ENCODE measurements at regions not wholly inside any gene's neighbourhood (a gene's known extent, or its start where the extent isn't known, plus 50 kb on each side); places are given as distances from the start of the nearest gene placed in this dataset.

GRCh38 chr2:41972179-41972578 is 75.6 kb upstream of the PKDCC start:
- DNase-seq (ENCODE audit: low read depth in 3 of 3): no peak

GRCh38 chr2:41972819-41973218 is 75.0 kb upstream of the PKDCC start:
- DNase-seq (ENCODE audit: low read depth in 3 of 3): no peak

- no peak for DNase-seq (ENCODE audit: low read depth in 3 of 3)
Measured at GRCh38 chr2:41973871-41974270, 74.0 kb upstream of the PKDCC start.

GRCh38 chr2:41981417-41981816 is 66.4 kb upstream of the PKDCC start:
- DNase-seq (ENCODE audit: low read depth in 3 of 3): no peak

GRCh38 chr2:41985573-41986095 is 62.2 kb upstream of the PKDCC start:
- no peak for DNase-seq (ENCODE audit: low read depth in 3 of 3)

GRCh38 chr2:41989501-41990180 is 58.2 kb upstream of the PKDCC start:
- no peak for DNase-seq (ENCODE audit: low read depth in 3 of 3)

- no peak for DNase-seq (ENCODE audit: low read depth in 3 of 3)
Measured at GRCh38 chr2:41990245-41990644, 57.6 kb upstream of the PKDCC start.

GRCh38 chr2:41990688-41991087 is 57.1 kb upstream of the PKDCC start:
- DNase-seq (ENCODE audit: low read depth in 3 of 3): no peak

- no peak for DNase-seq (ENCODE audit: low read depth in 3 of 3)
Measured at GRCh38 chr2:41992056-41992642, 55.7 kb upstream of the PKDCC start.

GRCh38 chr2:41992671-41993434 is 55.0 kb upstream of the PKDCC start:
- DNase-seq (ENCODE audit: low read depth in 3 of 3): no peak

GRCh38 chr2:41993435-41993925 is 54.3 kb upstream of the PKDCC start:
- no peak for DNase-seq (ENCODE audit: low read depth in 3 of 3)

- DNase-seq (ENCODE audit: low read depth in 3 of 3): no peak
Measured at GRCh38 chr2:41994233-41994637, 53.6 kb upstream of the PKDCC start.

- DNase-seq (ENCODE audit: low read depth in 3 of 3): no peak
Measured at GRCh38 chr2:41994661-41995060, 53.2 kb upstream of the PKDCC start.

- DNase-seq (ENCODE audit: low read depth in 3 of 3): no peak
Measured at GRCh38 chr2:41997561-41997960, 50.3 kb upstream of the PKDCC start.

All from stimulated activated CD4-positive, alpha-beta T cell treated with anti-CD3 and anti-CD28 coated beads, TNF-alpha, amount 100 ng/mL, for 24 hours (primary cell).